Upper lobe of left lung (tissue), 4 donors: ENCODE measurements at regions not wholly inside any gene's neighbourhood (a gene's known extent, or its start where the extent isn't known, plus 50 kb on each side); places are given as distances from the start of the nearest gene placed in this dataset.

Experiments
- CTCF ChIP-seq, 6 experiments: fragments of 450-650 bp in 4 of 6; fragments of 200-600 bp in 2 of 6; sonication (generic) in 2 of 6; IDR thresholded peaks; one replicate each; pipeline ENCODE4 v1.5.1; 2016 to 2019; ENCODE audit warnings: antibody characterized with exemption in 6 of 6
- EP300 ChIP-seq, 4 donors: sonication (generic); formaldehyde crosslinking; IDR thresholded peaks; one replicate each; pipeline ENCODE4 v1.5.1; 2017; ENCODE audit warnings: antibody characterized with exemption in 4 of 4, control low read depth in 2 of 4
- POLR2A ChIP-seq, 4 donors: fragments of 450-650 bp; IDR thresholded peaks; one replicate each; pipeline ENCODE4 v1.5.1; 2016 to 2017; ENCODE audit warnings: antibody characterized with exemption in 4 of 4, mild to moderate bottlenecking in 2 of 4

DNA sequence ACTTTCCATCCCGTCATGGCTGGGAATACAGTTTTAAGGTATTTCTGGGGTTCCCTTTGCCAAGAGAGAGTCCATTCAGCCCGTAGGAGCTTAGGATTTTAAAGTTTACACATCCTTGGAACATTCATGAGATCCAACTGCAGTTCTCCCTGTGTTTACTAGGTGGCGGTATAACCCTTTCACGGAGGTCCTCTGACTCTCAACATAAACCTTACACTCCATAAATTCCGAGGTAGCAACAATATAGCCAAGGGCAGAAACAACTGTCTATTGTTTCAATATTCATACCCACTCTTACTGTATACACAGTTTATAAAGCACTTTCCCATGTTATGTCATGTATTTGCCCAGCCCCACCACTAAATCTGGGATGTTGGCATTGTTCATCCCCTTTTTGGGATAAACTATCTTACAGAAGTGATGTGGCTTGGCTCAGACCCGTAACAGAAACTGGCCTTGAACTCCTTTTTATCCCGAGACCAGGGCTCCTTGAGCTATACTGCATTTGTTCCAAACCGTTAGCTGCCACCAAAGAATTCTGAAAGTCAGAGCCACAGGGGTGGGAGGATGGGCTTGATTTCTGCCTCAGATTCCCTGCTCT, 69.2 kb upstream of the COL6A5 start:
- peak; percentile 54 to 77 (median 72) for TF ChIP-seq CTCF (IDR thresholded peaks at IDR 0.05)
- no peak for TF ChIP-seq POLR2A (IDR thresholded peaks at IDR 0.05)
- TF ChIP-seq EP300 (IDR thresholded peaks at IDR 0.05), result no peak
